Glutamatergic neuron (in vitro differentiated cells): ENCODE measurements at regions not wholly inside any gene's neighbourhood (a gene's known extent, or its start where the extent isn't known, plus 50 kb on each side); places are given as distances from the start of the nearest gene placed in this dataset.

Experiments
- DNase-seq: peaks from one replicate; pipeline ENCODE4 v3.0.0; 2022
- H3K27ac Mint-ChIP-seq: one replicate; pipeline ENCODE4 v1.8.0; 2020; ENCODE audit warnings: mild to moderate bottlenecking, mixed read lengths, inconsistent platforms; ENCODE audit not compliant: unreplicated experiment
- H3K27me3 Mint-ChIP-seq: one replicate; pipeline ENCODE4 v1.8.0; 2020; ENCODE audit warnings: mild to moderate bottlenecking, moderate library complexity, mixed read lengths, inconsistent platforms; ENCODE audit not compliant: unreplicated experiment
- H3K36me3 Mint-ChIP-seq: one replicate; pipeline ENCODE4 v1.8.0; 2020; ENCODE audit warnings: mild to moderate bottlenecking, mixed read lengths, inconsistent platforms; ENCODE audit not compliant: unreplicated experiment
- H3K4me1 Mint-ChIP-seq: one replicate; pipeline ENCODE4 v1.8.0; 2020; ENCODE audit warnings: mild to moderate bottlenecking, low read depth, mixed read lengths, inconsistent platforms; ENCODE audit not compliant: unreplicated experiment
- H3K4me3 Mint-ChIP-seq: one replicate; pipeline ENCODE4 v1.8.0; 2020; ENCODE audit warnings: mild to moderate bottlenecking, mixed read lengths, inconsistent platforms; ENCODE audit not compliant: unreplicated experiment
- H3K9me3 Mint-ChIP-seq: one replicate; pipeline ENCODE4 v1.8.0; 2020; ENCODE audit warnings: mild to moderate bottlenecking, moderate library complexity, mixed read lengths, inconsistent platforms; ENCODE audit not compliant: unreplicated experiment
- CTCF ChIP-seq: fragments of 200-600 bp; sonication (generic); IDR thresholded peaks from one replicate; pipeline ENCODE4 v1.5.0; 2021; ENCODE audit not compliant: partially characterized antibody, unreplicated experiment

GRCh38 chr1:34320053-34320669, 143.5 kb downstream of the C1orf94 start:
- Mint-ChIP-seq H3K9me3 (peaks cover 4% of the 10 kb centered on the region), H3K4me3 (no peak overlapping the region), H3K27me3 (no peaks in the 10 kb centered on the region), H3K27ac (no peak overlapping the region), H3K36me3 (peaks cover 15% of the 10 kb centered on the region), H3K4me1 (no peaks in the 10 kb centered on the region)
- DNase-seq = no peak
- TF ChIP-seq CTCF = no peak

GRCh38 chr1:34322969-34323368, 146.3 kb downstream of the C1orf94 start:
- no peaks in the 10 kb centered on the region for H3K4me1 Mint-ChIP-seq

GRCh38 chr1:34324879-34325440, 148.3 kb downstream of the C1orf94 start:
- no peak for TF ChIP-seq CTCF
- Mint-ChIP-seq H3K36me3 (no peaks in the 10 kb centered on the region), H3K27me3 (no peaks in the 10 kb centered on the region), H3K4me3 (no peak overlapping the region), H3K4me1 (no peaks in the 10 kb centered on the region), H3K9me3 (peaks cover 2% of the 10 kb centered on the region), H3K27ac (no peak overlapping the region)
- no peak for DNase-seq

More at GRCh38 chr1:34322969-34323368, 146.3 kb downstream of the C1orf94 start:
- Mint-ChIP-seq H3K36me3 (no peaks in the 10 kb centered on the region), H3K27me3 (no peaks in the 10 kb centered on the region), H3K9me3 (peaks cover 2% of the 10 kb centered on the region), H3K27ac (no peak overlapping the region), H3K4me3 (no peak overlapping the region)
- DNase-seq = no peak
- no peak for TF ChIP-seq CTCF

GRCh38 chr1:34328281-34328799, 151.6 kb downstream of the C1orf94 start:
- no peak for TF ChIP-seq CTCF
- Mint-ChIP-seq H3K9me3 (peaks cover 2% of the 10 kb centered on the region), H3K27me3 (no peaks in the 10 kb centered on the region), H3K27ac (no peak overlapping the region), H3K4me3 (no peak overlapping the region), H3K36me3 (no peaks in the 10 kb centered on the region), H3K4me1 (no peaks in the 10 kb centered on the region)
- no peak for DNase-seq

GRCh38 chr1:34330061-34330460, 153.4 kb downstream of the C1orf94 start:
- H3K27me3 Mint-ChIP-seq = no peaks in the 10 kb centered on the region
- no peak for TF ChIP-seq CTCF
- H3K4me3 Mint-ChIP-seq = no peak overlapping the region
- H3K4me1 Mint-ChIP-seq = no peaks in the 10 kb centered on the region
- peaks cover 2% of the 10 kb centered on the region for H3K9me3 Mint-ChIP-seq
- no peak for DNase-seq
- no peaks in the 10 kb centered on the region for H3K36me3 Mint-ChIP-seq
- H3K27ac Mint-ChIP-seq = no peak overlapping the region
